A549 (cell line): ENCODE measurements at regions not wholly inside any gene's neighbourhood (a gene's known extent, or its start where the extent isn't known, plus 50 kb on each side); places are given as distances from the start of the nearest gene placed in this dataset.
"Not testable (repeated sequence)": the region's sequence is repeated elsewhere in the genome, so short reads cannot be mapped to it uniquely, and the experiment has no call there.

Source experiments
- ATAC-seq, 2 experiments: fragments of 200-7000 bp in 1 of 2; fragments of >200 bp in 1 of 2; cut with Nextera tagmentation in 1 of 2; cut with Tn5 transposase in 1 of 2; 3 replicates each; pipeline versions ENCODE4 v1.8.0 to v1.9.1; 2018 to 2020; ENCODE audit warnings: mild to moderate bottlenecking in 1 of 2, moderate library complexity in 1 of 2
- CTCF ChIA-PET: fragments of 300-600 bp; sonication (Branson Sonifier 250); formaldehyde crosslinking; extraction: SDS; loops from one replicate; lab custom pipeline; 2021; ENCODE audit warnings: antibody characterized with exemption, inconsistent platforms; lab: Yijun Ruan, JAX
- POLR2A ChIA-PET: fragments of 350-600 bp; formaldehyde crosslinking; extraction: SDS; loops from one replicate; lab custom pipeline; 2021; ENCODE audit warnings: antibody characterized with exemption, inconsistent platforms; lab: Yijun Ruan, JAX
- DNase-seq, 2 experiments: peaks; one replicate each; pipeline versions ENCODE4 v3.0.0 to v3.0.0-alpha.2; 2011 to 2016; ENCODE audit warnings: low read depth in 1 of 2, low spot score in 1 of 2
- FAIRE-seq: peaks from 2 replicates; lab custom pipeline; 2011; peaks lifted over from hg19 to GRCh38; lab: Jason Lieb, UNC
- H3K27ac ChIP-seq, 2 experiments: fragments of >200 bp; sonication (Bioruptor Twin); formaldehyde crosslinking; 3 replicates each; pipeline ENCODE4 v1.5.1; 2016 to 2017
- H3K4me1 ChIP-seq: fragments of >200 bp; sonication (Bioruptor Twin); formaldehyde crosslinking; 3 replicates; pipeline ENCODE4 v1.6.1; 2016
- H3K4me2 ChIP-seq: fragments of >200 bp; sonication (Bioruptor Twin); formaldehyde crosslinking; 3 replicates; pipeline ENCODE4 v1.6.1; 2016
- H3K4me3 ChIP-seq: fragments of >200 bp; sonication (Bioruptor Twin); formaldehyde crosslinking; 3 replicates; pipeline ENCODE4 v1.5.1; 2016
- H3K9me3 ChIP-seq: fragments of >200 bp; sonication (Bioruptor Twin); formaldehyde crosslinking; 3 replicates; pipeline ENCODE4 v1.6.1; 2016
- BHLHE40 ChIP-seq: IDR thresholded peaks from 2 replicates; pipeline ENCODE4 v1.6.1; 2012; ENCODE audit warnings: low read depth, low read length, inconsistent platforms
- CHD2 ChIP-seq: fragments of 150-350 bp; IDR thresholded peaks from 2 replicates; pipeline ENCODE4 v1.6.1; 2014; ENCODE audit warnings: low read length; ENCODE audit not compliant: partially characterized antibody
- CHD4 ChIP-seq: fragments of 200-600 bp; sonication (generic); IDR thresholded peaks from 2 replicates; pipeline ENCODE4 v1.6.1; 2016; ENCODE audit warnings: antibody characterized with exemption, mild to moderate bottlenecking, borderline replicate concordance
- EHMT2 ChIP-seq: fragments of 200-600 bp; sonication (generic); IDR thresholded peaks from 2 replicates; pipeline ENCODE4 v1.6.1; 2016; ENCODE audit warnings: antibody characterized with exemption, low read depth, mild to moderate bottlenecking, moderate library complexity
- ELK1 ChIP-seq: fragments of 150-350 bp; IDR thresholded peaks from 2 replicates; pipeline ENCODE4 v1.6.1; 2014; ENCODE audit warnings: low read depth, mild to moderate bottlenecking, low read length
- FOSL2 ChIP-seq, 2 experiments: fragments of 450-650 bp in 1 of 2; fragments of >200 bp in 1 of 2; sonication (Bioruptor Twin) in 1 of 2; formaldehyde crosslinking; IDR thresholded peaks; 2 replicates each; pipeline versions ENCODE4 v1.5.0 to v1.6.1; 2016 to 2020; ENCODE audit warnings: mild to moderate bottlenecking in 1 of 2, moderate library complexity in 1 of 2
- HOXB13 ChIP-seq: fragments of 250-450 bp; sonication (Bioruptor Pico); IDR thresholded peaks from 2 replicates; pipeline ENCODE4 v1.5.0; 2020; ENCODE audit warnings: low read depth, mild to moderate bottlenecking, moderate library complexity
- KDM5A ChIP-seq: fragments of 200-600 bp; sonication (generic); IDR thresholded peaks from 2 replicates; pipeline ENCODE4 v1.6.1; 2016; ENCODE audit warnings: antibody characterized with exemption, mild to moderate bottlenecking
- MAFK ChIP-seq: fragments of 450-650 bp; IDR thresholded peaks from 2 replicates; pipeline ENCODE4 v1.6.1; 2014; ENCODE audit not compliant: partially characterized antibody
- MYC ChIP-seq: IDR thresholded peaks from 2 replicates; pipeline ENCODE4 v1.6.1; 2012; ENCODE audit warnings: mild to moderate bottlenecking, inconsistent platforms, low read length, improper control_type of control experiment, borderline replicate concordance
- NFE2L2 ChIP-seq: fragments of 150-350 bp; conservative IDR thresholded peaks from 2 replicates; pipeline ENCODE4 v1.6.1; 2014; ENCODE audit warnings: low read length
- NR3C1 ChIP-seq: fragments of >200 bp; sonication (Bioruptor Twin); formaldehyde crosslinking; IDR thresholded peaks from 3 replicates; pipeline ENCODE4 v1.6.1; 2017
- POLR2A ChIP-seq: IDR thresholded peaks from 2 replicates; pipeline ENCODE4 v1.6.1; 2012; ENCODE audit warnings: mild to moderate bottlenecking, low read length
- RAD21 ChIP-seq, 2 experiments: fragments of >200 bp in 1 of 2; sonication (Bioruptor Twin) in 1 of 2; formaldehyde crosslinking in 1 of 2; IDR thresholded peaks in 1 of 2; conservative IDR thresholded peaks in 1 of 2; 2 replicates in 1 of 2; 3 replicates in 1 of 2; pipeline ENCODE4 v1.6.1; 2012 to 2018; ENCODE audit warnings: inconsistent platforms in 1 of 2
- RARB ChIP-seq: fragments of 250-450 bp; sonication (Bioruptor Pico); IDR thresholded peaks from 2 replicates; pipeline ENCODE4 v1.8.0; 2021; ENCODE audit warnings: mild to moderate bottlenecking, moderate library complexity
- RCOR1 ChIP-seq: fragments of 150-350 bp; IDR thresholded peaks from 2 replicates; pipeline ENCODE4 v1.6.1; 2014; ENCODE audit warnings: antibody characterized with exemption, low read length, low read depth
- REST ChIP-seq: fragments of 200-600 bp; sonication (generic); IDR thresholded peaks from 2 replicates; pipeline ENCODE4 v1.6.1; 2016; ENCODE audit warnings: antibody characterized with exemption, mild to moderate bottlenecking, moderate library complexity
- SMC3 ChIP-seq: fragments of >200 bp; sonication (Bioruptor Twin); formaldehyde crosslinking; IDR thresholded peaks from 3 replicates; pipeline ENCODE4 v1.6.1; 2018; ENCODE audit warnings: inconsistent platforms
- ZC3H11A ChIP-seq: fragments of 450-650 bp; IDR thresholded peaks from 2 replicates; pipeline ENCODE4 v1.6.1; 2014; ENCODE audit warnings: antibody characterized with exemption, mild to moderate bottlenecking
- ZFP36 ChIP-seq: fragments of 450-650 bp; IDR thresholded peaks from 2 replicates; pipeline ENCODE4 v1.6.1; 2014; ENCODE audit warnings: borderline replicate concordance; ENCODE audit not compliant: partially characterized antibody
- WGBS: methylation state at CpG from one replicate; pipeline ENCODE4 v1.1.6; 2017; ENCODE audit errors: missing lambda C conversion rate; 5-methylcytosine and 5-hydroxymethylcytosine counted together
- TF ChIP-seq, protein P1 (sequence below): fragments of >200 bp; sonication (Bioruptor Twin); formaldehyde crosslinking; IDR thresholded peaks from 3 replicates; pipeline ENCODE4 v1.5.1; 2016
- TF ChIP-seq, protein P2 (sequence below): IDR thresholded peaks from 2 replicates; pipeline ENCODE4 v1.6.1; 2012
- TF ChIP-seq, protein P3 (sequence below): IDR thresholded peaks from 2 replicates; pipeline ENCODE4 v1.6.1; 2012; ENCODE audit warnings: low read depth, borderline replicate concordance
- TF ChIP-seq, protein P4 (sequence below): fragments of 450-650 bp; IDR thresholded peaks from 2 replicates; pipeline ENCODE4 v1.6.1; 2014; ENCODE audit warnings: antibody characterized with exemption

DNA sequence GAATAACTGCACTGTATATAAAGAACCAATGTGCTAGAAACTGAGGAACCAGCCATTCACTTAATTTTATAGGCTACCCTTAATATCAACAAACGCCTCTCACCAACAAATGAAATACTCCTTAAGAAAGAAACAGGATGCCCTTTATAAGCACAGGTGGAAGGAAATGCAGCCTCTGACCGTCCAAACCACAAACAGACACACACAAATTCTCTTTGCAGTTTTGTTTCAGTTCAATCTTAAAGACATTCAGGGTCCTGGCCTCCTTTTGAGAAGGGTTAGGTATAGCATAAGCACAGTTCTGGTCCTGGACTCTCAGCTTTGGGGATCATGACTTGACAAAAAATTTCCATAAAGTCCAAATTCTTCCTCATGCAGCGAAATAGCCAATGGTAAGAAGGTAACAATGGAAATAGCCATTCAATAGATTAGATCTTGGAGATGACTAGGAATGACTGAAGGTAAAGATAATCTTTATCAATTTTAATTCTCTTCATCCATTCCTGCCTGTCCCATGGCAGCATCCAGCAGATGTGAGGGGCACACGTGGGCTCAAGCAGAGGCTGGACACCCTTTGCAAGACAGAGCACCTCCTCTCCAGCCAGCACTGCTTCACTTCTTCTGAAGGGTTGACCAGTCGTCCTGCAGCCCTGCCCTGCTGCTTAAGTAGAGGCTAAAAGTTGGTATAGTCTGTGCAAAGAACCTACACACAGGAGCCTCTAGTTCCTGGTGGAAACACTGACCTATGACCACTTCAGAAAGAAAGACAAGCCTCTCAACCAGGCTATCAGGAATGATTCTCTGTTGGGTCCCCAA, 123.9 kb downstream of the CD83 start:
- FAIRE-seq = no peak
- H3K4me1 ChIP-seq = no peaks in the 10 kb centered on the region
- TF ChIP-seq NFE2L2 (peak; percentile 36; the same call in 1 of the 2 replicates), MAFK (peak; percentile 9), CHD4 (no peak), ELK1 (no peak), ZFP36 (no peak)
- TF ChIP-seq, all 56 proteins: peak for 2
- ChIA-PET POLR2A (no interaction called here), CTCF (no interaction called here)
- ATAC-seq (no peak), DNase-seq (no peak)
- H3K4me3 ChIP-seq = no peak overlapping the region
- no peak overlapping the region for H3K4me2 ChIP-seq
- 29% methylated on average over 5 of the region's 5 CpGs for WGBS
- H3K27ac ChIP-seq = no peak overlapping the region
- no peaks in the 10 kb centered on the region; the same call in 2 of the 3 replicates for H3K9me3 ChIP-seq

GRCh38 chr6:14242912-14243311, 125.3 kb downstream of the CD83 start:
- POLR2A ChIA-PET, H3K4me3 ChIP-seq, DNase-seq, H3K4me2 ChIP-seq, FAIRE-seq, CTCF ChIA-PET, H3K4me1 ChIP-seq, ATAC-seq, H3K9me3 ChIP-seq, H3K27ac ChIP-seq: not testable (repeated sequence)
- 69% methylated on average over 2 of the region's 2 CpGs for WGBS

- DNase-seq = no peak
- TF ChIP-seq RARB (CRISPR knock-in tag) (no peak), POLR2A (no peak), ZC3H11A (no peak), CHD2 (no peak), KDM5A (no peak), MYC (no peak), BHLHE40 (no peak), REST (no peak), FOSL2 (IDR thresholded peaks at IDR 0.05) (no peak), FOSL2 (CRISPR knock-in tag; IDR thresholded peaks at IDR 0.05) (no peak), RAD21 (conservative IDR thresholded peaks at IDR 0.05 in 1 of 2, IDR thresholded peaks at IDR 0.05 in 1 of 2) (no peak), SMC3 (no peak), EHMT2 (no peak), HOXB13 (CRISPR knock-in tag) (no peak), NR3C1 (no peak), RCOR1 (no peak)
- TF ChIP-seq, protein P1, sequence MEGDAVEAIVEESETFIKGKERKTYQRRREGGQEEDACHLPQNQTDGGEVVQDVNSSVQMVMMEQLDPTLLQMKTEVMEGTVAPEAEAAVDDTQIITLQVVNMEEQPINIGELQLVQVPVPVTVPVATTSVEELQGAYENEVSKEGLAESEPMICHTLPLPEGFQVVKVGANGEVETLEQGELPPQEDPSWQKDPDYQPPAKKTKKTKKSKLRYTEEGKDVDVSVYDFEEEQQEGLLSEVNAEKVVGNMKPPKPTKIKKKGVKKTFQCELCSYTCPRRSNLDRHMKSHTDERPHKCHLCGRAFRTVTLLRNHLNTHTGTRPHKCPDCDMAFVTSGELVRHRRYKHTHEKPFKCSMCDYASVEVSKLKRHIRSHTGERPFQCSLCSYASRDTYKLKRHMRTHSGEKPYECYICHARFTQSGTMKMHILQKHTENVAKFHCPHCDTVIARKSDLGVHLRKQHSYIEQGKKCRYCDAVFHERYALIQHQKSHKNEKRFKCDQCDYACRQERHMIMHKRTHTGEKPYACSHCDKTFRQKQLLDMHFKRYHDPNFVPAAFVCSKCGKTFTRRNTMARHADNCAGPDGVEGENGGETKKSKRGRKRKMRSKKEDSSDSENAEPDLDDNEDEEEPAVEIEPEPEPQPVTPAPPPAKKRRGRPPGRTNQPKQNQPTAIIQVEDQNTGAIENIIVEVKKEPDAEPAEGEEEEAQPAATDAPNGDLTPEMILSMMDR = no peak
- TF ChIP-seq, protein P2, sequence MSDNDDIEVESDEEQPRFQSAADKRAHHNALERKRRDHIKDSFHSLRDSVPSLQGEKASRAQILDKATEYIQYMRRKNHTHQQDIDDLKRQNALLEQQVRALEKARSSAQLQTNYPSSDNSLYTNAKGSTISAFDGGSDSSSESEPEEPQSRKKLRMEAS = no peak
- TF ChIP-seq, protein P3, sequence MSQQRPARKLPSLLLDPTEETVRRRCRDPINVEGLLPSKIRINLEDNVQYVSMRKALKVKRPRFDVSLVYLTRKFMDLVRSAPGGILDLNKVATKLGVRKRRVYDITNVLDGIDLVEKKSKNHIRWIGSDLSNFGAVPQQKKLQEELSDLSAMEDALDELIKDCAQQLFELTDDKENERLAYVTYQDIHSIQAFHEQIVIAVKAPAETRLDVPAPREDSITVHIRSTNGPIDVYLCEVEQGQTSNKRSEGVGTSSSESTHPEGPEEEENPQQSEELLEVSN = no peak
- TF ChIP-seq, protein P4, sequence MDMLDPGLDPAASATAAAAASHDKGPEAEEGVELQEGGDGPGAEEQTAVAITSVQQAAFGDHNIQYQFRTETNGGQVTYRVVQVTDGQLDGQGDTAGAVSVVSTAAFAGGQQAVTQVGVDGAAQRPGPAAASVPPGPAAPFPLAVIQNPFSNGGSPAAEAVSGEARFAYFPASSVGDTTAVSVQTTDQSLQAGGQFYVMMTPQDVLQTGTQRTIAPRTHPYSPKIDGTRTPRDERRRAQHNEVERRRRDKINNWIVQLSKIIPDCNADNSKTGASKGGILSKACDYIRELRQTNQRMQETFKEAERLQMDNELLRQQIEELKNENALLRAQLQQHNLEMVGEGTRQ = no peak
- no peaks in the 10 kb centered on the region; the same call in 2 of the 3 replicates for H3K9me3 ChIP-seq
- CTCF ChIA-PET = no interaction called here
- H3K27ac ChIP-seq = no peak overlapping the region
- FAIRE-seq = no peak
- POLR2A ChIA-PET = no interaction called here
- ATAC-seq = no peak
- WGBS = 81% methylated on average over 5 of the region's 5 CpGs
- no peak overlapping the region for H3K4me2 ChIP-seq
- no peak overlapping the region for H3K4me3 ChIP-seq
- H3K4me1 ChIP-seq = no peaks in the 10 kb centered on the region
Observed at GRCh38 chr6:14243597-14243996, 126.0 kb downstream of the CD83 start.
